ENCODE measurements at regions not wholly inside any gene's neighbourhood (a gene's known extent, or its start where the extent isn't known, plus 50 kb on each side); places are given as distances from the start of the nearest gene placed in this dataset.

DNA sequence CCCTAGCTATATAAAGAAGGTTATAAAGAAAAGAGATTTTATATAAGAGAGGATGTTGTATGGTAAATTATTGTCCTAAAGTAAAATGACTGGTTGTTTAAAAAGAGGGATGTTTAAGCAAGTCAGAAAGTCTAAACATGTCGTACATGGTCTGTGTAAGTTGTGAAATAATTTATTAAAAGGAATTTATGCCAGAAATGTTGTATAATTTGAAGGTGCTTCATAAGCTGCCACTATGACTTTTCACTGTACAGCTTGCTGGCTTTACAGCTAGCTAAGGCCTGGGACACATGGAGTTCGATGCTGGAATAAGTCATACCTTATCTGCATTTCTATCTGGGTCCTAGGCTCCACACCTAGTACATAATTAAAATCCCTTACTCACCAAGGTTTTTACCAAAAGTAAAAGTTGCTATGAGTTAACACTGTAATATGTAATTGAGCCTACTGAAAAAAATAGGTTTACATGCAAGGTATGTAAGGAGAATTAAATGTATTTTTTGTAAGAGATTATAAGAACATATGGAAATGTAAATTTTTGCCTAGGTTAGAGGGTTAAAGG lies 59.0 kb upstream of the EDEM3 start:
- Histone ChIP-seq H3K9me3 (ENCODE audit: low read depth, low read length) (no peaks in the 10 kb centered on the region), H3K4me1 (ENCODE audit: insufficient read depth, low read length) (no peaks in the 10 kb centered on the region), H3K4me2 (ENCODE audit: insufficient read depth, low read length) (no peak overlapping the region), H3K4me3 (ENCODE audit: insufficient read depth, low read length) (no peak overlapping the region), H4K20me1 (ENCODE audit: insufficient read depth, low read length) (no peaks in the 10 kb centered on the region), H2AFZ (ENCODE audit: low read length) (no peak overlapping the region), H3K79me2 (ENCODE audit: insufficient read depth, low read length) (no peaks in the 10 kb centered on the region), H3K27ac (ENCODE audit: low read depth, low read length) (no peak overlapping the region), H3K36me3 (ENCODE audit: insufficient read depth, low read length) (no peaks in the 10 kb centered on the region), H3K27me3 (ENCODE audit: insufficient read depth, low read length) (no peaks in the 10 kb centered on the region)
- DNase-seq (ENCODE audit: insufficient read length, low spot score, missing footprints), result no peak
- TF ChIP-seq CTCF (IDR thresholded peaks at IDR 0.05; ENCODE audit: extremely low read depth, low read depth, low read length), result no peak

DNA sequence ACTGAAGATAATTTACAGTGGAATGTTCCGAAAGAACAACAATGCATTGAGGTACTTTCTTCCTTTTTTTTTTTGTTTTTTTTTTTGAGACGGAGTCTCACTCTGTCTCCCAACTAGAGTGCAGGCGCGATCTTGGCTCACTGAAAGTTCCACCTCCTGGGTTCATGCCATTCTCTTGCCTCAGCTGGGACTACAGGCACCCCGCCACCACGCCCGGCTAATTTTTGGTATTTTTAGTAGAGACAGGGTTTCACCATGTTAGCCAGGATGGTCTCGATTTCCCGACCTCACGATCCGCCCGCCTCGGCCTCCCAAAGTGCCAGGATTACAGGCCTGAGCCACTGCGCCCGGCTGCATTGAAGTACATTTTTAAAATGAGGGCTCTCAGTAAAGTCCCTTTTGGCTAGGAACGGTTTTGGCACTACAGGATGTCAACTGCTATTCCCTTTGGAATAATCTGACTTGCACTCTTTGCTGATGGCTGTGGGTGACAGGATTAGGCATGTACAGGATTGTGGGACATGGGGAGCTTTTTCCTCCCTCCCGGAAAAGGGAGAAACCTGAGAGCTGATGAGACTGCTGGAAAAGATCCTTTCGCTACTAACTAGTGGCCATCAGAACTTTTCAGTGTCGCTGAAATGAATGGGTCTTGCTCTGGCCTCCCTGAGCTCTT lies 56.9 kb upstream of the EDEM3 start:
- Histone ChIP-seq H3K4me1 (ENCODE audit: insufficient read depth, low read length) (no peaks in the 10 kb centered on the region), H4K20me1 (ENCODE audit: insufficient read depth, low read length) (no peaks in the 10 kb centered on the region), H3K27ac (ENCODE audit: low read depth, low read length) (no peak overlapping the region), H3K79me2 (ENCODE audit: insufficient read depth, low read length) (no peaks in the 10 kb centered on the region), H3K36me3 (ENCODE audit: insufficient read depth, low read length) (no peaks in the 10 kb centered on the region), H2AFZ (ENCODE audit: low read length) (no peak overlapping the region), H3K4me2 (ENCODE audit: insufficient read depth, low read length) (no peak overlapping the region), H3K4me3 (ENCODE audit: insufficient read depth, low read length) (no peak overlapping the region), H3K9me3 (ENCODE audit: low read depth, low read length) (no peaks in the 10 kb centered on the region), H3K27me3 (ENCODE audit: insufficient read depth, low read length) (no peaks in the 10 kb centered on the region)
- TF ChIP-seq CTCF (IDR thresholded peaks at IDR 0.05; ENCODE audit: extremely low read depth, low read depth, low read length), result no peak
- DNase-seq (ENCODE audit: insufficient read length, low spot score, missing footprints), result no peak

DNA sequence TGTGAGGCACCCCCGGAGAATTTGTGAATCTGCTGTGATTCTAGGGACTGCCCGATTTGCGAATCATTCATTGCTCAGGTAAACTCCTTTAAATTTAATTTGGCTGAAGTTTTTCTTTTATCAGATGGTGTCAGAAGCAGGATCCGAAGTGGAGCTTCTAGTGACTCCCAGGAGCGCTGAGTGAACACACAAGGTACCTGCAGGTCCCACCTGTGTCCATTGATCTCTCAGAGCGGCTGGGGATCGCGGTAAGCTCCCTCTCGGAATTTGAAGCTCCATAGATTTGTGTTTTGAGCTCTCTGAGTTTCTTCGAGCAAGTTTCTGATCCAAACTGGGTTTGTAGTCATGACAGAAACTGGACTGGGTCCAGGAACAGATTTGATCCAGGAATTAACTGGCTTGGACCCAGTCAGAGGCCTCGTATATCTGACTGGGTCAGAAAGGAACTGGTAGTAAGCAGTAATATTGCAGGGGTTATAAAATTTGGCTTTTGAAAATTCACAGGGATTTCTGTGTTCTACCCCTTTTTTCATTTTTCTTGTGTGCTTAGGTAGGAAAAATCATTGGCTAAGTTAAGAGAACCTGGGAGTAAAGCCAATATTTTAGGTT lies 56.2 kb upstream of the EDEM3 start:
- no peak for DNase-seq (ENCODE audit: insufficient read length, low spot score, missing footprints)

More for the DNA sequence above, 56.2 kb upstream of the EDEM3 start:
- peaks cover under 1% of the 10 kb centered on the region for H3K4me1 ChIP-seq (ENCODE audit: insufficient read depth, low read length)
- H2AFZ ChIP-seq (ENCODE audit: low read length), result no peak overlapping the region
- H3K27me3 ChIP-seq (ENCODE audit: insufficient read depth, low read length), result no peaks in the 10 kb centered on the region
- no peak overlapping the region for H3K27ac ChIP-seq (ENCODE audit: low read depth, low read length)
- no peaks in the 10 kb centered on the region for H4K20me1 ChIP-seq (ENCODE audit: insufficient read depth, low read length)
- H3K9me3 ChIP-seq (ENCODE audit: low read depth, low read length), result no peaks in the 10 kb centered on the region
- H3K79me2 ChIP-seq (ENCODE audit: insufficient read depth, low read length), result no peaks in the 10 kb centered on the region
- TF ChIP-seq CTCF (IDR thresholded peaks at IDR 0.05; ENCODE audit: extremely low read depth, low read depth, low read length), result no peak
- H3K36me3 ChIP-seq (ENCODE audit: insufficient read depth, low read length), result no peaks in the 10 kb centered on the region
- H3K4me3 ChIP-seq (ENCODE audit: insufficient read depth, low read length), result no peak overlapping the region
- H3K4me2 ChIP-seq (ENCODE audit: insufficient read depth, low read length), result no peak overlapping the region

All from osteoblast (primary cell).